Stomach (tissue), 4 donors: ENCODE measurements at regions not wholly inside any gene's neighbourhood (a gene's known extent, or its start where the extent isn't known, plus 50 kb on each side); places are given as distances from the start of the nearest gene placed in this dataset.

Source experiments
- EP300 ChIP-seq: sonication (generic); formaldehyde crosslinking; IDR thresholded peaks from one replicate; pipeline ENCODE4 v1.6.1; 2017; ENCODE audit warnings: antibody characterized with exemption
- POLR2A ChIP-seq, 4 donors: fragments of 450-650 bp; IDR thresholded peaks; one replicate each; pipeline ENCODE4 v1.6.1; 2016; ENCODE audit warnings: antibody characterized with exemption in 4 of 4, control low read depth in 2 of 4, mild to moderate bottlenecking in 1 of 4, moderate library complexity in 1 of 4
- POLR2AphosphoS5 ChIP-seq, 3 donors: sonication (generic); formaldehyde crosslinking; IDR thresholded peaks; one replicate each; pipeline ENCODE4 v1.6.1; 2016; ENCODE audit warnings: antibody characterized with exemption in 3 of 3
- TF ChIP-seq, protein P1 (sequence below), 7 experiments: fragments of 450-650 bp in 4 of 7; fragments of 200-600 bp in 3 of 7; sonication (generic) in 3 of 7; IDR thresholded peaks; one replicate each; pipeline ENCODE4 v1.5.1; 2016 to 2019; ENCODE audit warnings: antibody characterized with exemption in 7 of 7, control low read depth in 2 of 7, mild to moderate bottlenecking in 1 of 7

DNA sequence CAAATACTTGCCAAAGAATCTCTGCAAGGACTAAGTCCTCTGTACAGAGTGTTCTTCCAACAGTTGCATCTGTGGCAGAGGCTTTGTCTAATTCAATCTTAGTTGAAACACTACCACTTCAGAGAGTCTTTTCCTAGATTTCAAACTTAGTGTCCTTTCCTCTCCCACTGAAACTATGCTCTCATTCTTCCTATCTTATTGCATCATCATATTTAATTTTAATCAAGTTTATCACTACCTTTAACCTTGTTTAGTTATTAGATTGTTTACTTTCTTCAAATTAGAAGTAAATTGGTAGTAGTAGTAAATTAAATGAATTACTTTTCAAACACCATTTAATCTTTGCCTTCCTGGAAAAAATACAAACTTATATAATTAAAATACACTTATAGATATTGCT is 1082.3 kb upstream of the PABPC4L start:
- TF ChIP-seq, protein P1, sequence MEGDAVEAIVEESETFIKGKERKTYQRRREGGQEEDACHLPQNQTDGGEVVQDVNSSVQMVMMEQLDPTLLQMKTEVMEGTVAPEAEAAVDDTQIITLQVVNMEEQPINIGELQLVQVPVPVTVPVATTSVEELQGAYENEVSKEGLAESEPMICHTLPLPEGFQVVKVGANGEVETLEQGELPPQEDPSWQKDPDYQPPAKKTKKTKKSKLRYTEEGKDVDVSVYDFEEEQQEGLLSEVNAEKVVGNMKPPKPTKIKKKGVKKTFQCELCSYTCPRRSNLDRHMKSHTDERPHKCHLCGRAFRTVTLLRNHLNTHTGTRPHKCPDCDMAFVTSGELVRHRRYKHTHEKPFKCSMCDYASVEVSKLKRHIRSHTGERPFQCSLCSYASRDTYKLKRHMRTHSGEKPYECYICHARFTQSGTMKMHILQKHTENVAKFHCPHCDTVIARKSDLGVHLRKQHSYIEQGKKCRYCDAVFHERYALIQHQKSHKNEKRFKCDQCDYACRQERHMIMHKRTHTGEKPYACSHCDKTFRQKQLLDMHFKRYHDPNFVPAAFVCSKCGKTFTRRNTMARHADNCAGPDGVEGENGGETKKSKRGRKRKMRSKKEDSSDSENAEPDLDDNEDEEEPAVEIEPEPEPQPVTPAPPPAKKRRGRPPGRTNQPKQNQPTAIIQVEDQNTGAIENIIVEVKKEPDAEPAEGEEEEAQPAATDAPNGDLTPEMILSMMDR (IDR thresholded peaks at IDR 0.05) = no peak
- TF ChIP-seq POLR2A (IDR thresholded peaks at IDR 0.05) = no peak
- TF ChIP-seq POLR2AphosphoS5 (IDR thresholded peaks at IDR 0.05) = no peak
- no peak for TF ChIP-seq EP300
